GM12891 (cell line): ENCODE measurements at regions not wholly inside any gene's neighbourhood (a gene's known extent, or its start where the extent isn't known, plus 50 kb on each side); places are given as distances from the start of the nearest gene placed in this dataset.
"Not testable (repeated sequence)": the region's sequence is repeated elsewhere in the genome, so short reads cannot be mapped to it uniquely, and the experiment has no call there.

Experiments used
- DNase-seq: peaks from one replicate; pipeline ENCODE4 v3.0.0; 2011; ENCODE audit warnings: low spot score; ENCODE audit not compliant: insufficient read length
- FAIRE-seq: peaks from 2 replicates; lab custom pipeline; 2011; peaks lifted over from hg19 to GRCh38; lab: Jason Lieb, UNC
- PAX5 ChIP-seq: IDR thresholded peaks from 2 replicates; pipeline ENCODE4 v1.6.1; 2011; ENCODE audit warnings: low read length, moderate library complexity, mild to moderate bottlenecking; ENCODE audit not compliant: insufficient read depth, severe bottlenecking
- POLR2A ChIP-seq: IDR thresholded peaks from 2 replicates; pipeline ENCODE4 v1.6.1; 2011; ENCODE audit warnings: low read depth, low read length, control low read depth
- POLR2AphosphoS5 ChIP-seq: IDR thresholded peaks from 2 replicates; pipeline ENCODE4 v1.6.1; 2011; ENCODE audit warnings: low read depth, low read length, control low read depth
- POU2F2 ChIP-seq: IDR thresholded peaks from 2 replicates; pipeline ENCODE4 v1.6.1; 2011; ENCODE audit warnings: low read depth, mild to moderate bottlenecking, control low read depth, low read length, moderate library complexity
- SPI1 ChIP-seq: IDR thresholded peaks from 2 replicates; pipeline ENCODE4 v1.6.1; 2011; ENCODE audit warnings: low read depth, low read length, control low read depth
- TAF1 ChIP-seq: IDR thresholded peaks from 2 replicates; pipeline ENCODE4 v1.6.1; 2011; ENCODE audit warnings: low read depth, low read length, control low read depth

- no peak for DNase-seq
- FAIRE-seq = no peak
- TF ChIP-seq POLR2A (no peak), POU2F2 (no peak), TAF1 (no peak), POLR2AphosphoS5 (no peak)
Observed at GRCh38 chr12:105436636-105437035, 106.1 kb downstream of the C12orf75 start.

- FAIRE-seq (no peak), DNase-seq (no peak)
- TF ChIP-seq POLR2AphosphoS5 (no peak), POLR2A (no peak), SPI1 (no peak), PAX5 (no peak), POU2F2 (no peak), TAF1 (no peak)
Observed at GRCh38 chr12:105440037-105440664, 109.7 kb downstream of the C12orf75 start.

GRCh38 chr12:105443802-105444652, 113.5 kb downstream of the C12orf75 start:
- DNase-seq = no peak
- no peak for FAIRE-seq
- TF ChIP-seq SPI1 (no peak), POLR2AphosphoS5 (no peak), PAX5 (no peak), POU2F2 (no peak), TAF1 (no peak), POLR2A (no peak)

GRCh38 chr12:105444653-105445102, 114.2 kb downstream of the C12orf75 start:
- TF ChIP-seq POU2F2 (no peak), SPI1 (no peak), POLR2AphosphoS5 (no peak), PAX5 (no peak), TAF1 (no peak), POLR2A (no peak)
- FAIRE-seq (no peak), DNase-seq (no peak)

- FAIRE-seq (no peak), DNase-seq (no peak)
- TF ChIP-seq POU2F2 (no peak), PAX5 (no peak), TAF1 (no peak), POLR2AphosphoS5 (no peak), SPI1 (no peak), POLR2A (no peak)
Observed at GRCh38 chr12:105445249-105445648, 114.8 kb downstream of the C12orf75 start.

GRCh38 chr12:105445649-105446048, 115.2 kb downstream of the C12orf75 start:
- no peak for FAIRE-seq
- no peak for DNase-seq
- TF ChIP-seq POLR2A (no peak), POU2F2 (no peak), POLR2AphosphoS5 (no peak), TAF1 (no peak), SPI1 (no peak), PAX5 (no peak)

- DNase-seq, FAIRE-seq: not testable (repeated sequence)
Observed at GRCh38 chr12:105446460-105446859, 116.0 kb downstream of the C12orf75 start.

- no peak for TF ChIP-seq TAF1
- no peak for TF ChIP-seq SPI1
- TF ChIP-seq POU2F2 = no peak
- no peak for TF ChIP-seq PAX5
- TF ChIP-seq POLR2A = no peak
- TF ChIP-seq POLR2AphosphoS5 = no peak
- DNase-seq = no peak
Observed at GRCh38 chr12:105449431-105449830, 118.9 kb downstream of the C12orf75 start.

GRCh38 chr12:105451211-105451610, 120.7 kb downstream of the C12orf75 start:
- DNase-seq (no peak), FAIRE-seq (no peak)
- TF ChIP-seq PAX5 (no peak), POU2F2 (no peak), POLR2A (no peak), TAF1 (no peak), POLR2AphosphoS5 (no peak), SPI1 (no peak)

More at GRCh38 chr12:105449431-105449830, 118.9 kb downstream of the C12orf75 start:
- no peak for FAIRE-seq
